H1 (cell line): ENCODE measurements at regions not wholly inside any gene's neighbourhood (a gene's known extent, or its start where the extent isn't known, plus 50 kb on each side); places are given as distances from the start of the nearest gene placed in this dataset.

Experiments used
- CTCF ChIA-PET: fragments of 300-600 bp; sonication (Branson Sonifier 250); formaldehyde crosslinking; loops from one replicate; lab custom pipeline; 2021; ENCODE audit not compliant: partially characterized antibody; lab: Charles Lee
- POLR2A ChIA-PET: fragments of 300-600 bp; sonication (Branson Sonifier 250); formaldehyde crosslinking; loops from one replicate; lab custom pipeline; 2021; ENCODE audit warnings: inconsistent platforms; ENCODE audit not compliant: partially characterized antibody; lab: Charles Lee
- DNase-seq, 2 experiments: peaks; one replicate each; pipeline versions ENCODE4 v3.0.0 to v3.0.0-alpha.2; 2010 to 2022; ENCODE audit warnings: low spot score in 2 of 2, low read depth in 1 of 2, mixed read lengths in 1 of 2
- FAIRE-seq: peaks from 2 replicates; lab custom pipeline; 2011; peaks lifted over from hg19 to GRCh38; lab: Jason Lieb, UNC
- H2AFZ ChIP-seq: 2 replicates; pipeline ENCODE4 v1.8.1; 2012; ENCODE audit warnings: low read length, inconsistent platforms
- H2AK5ac ChIP-seq: 2 replicates; pipeline ENCODE4 v1.6.1; 2013; ENCODE audit warnings: low read depth, low read length
- H2BK120ac ChIP-seq: replicated peaks from 2 replicates; pipeline ENCODE3; 2013; ENCODE audit warnings: low read depth, low read length, inconsistent platforms
- H2BK12ac ChIP-seq: 2 replicates; pipeline ENCODE4 v1.6.1; 2013; ENCODE audit warnings: low read depth, low read length
- H2BK15ac ChIP-seq: 2 replicates; pipeline ENCODE4 v1.6.1; 2013; ENCODE audit warnings: low read length
- H2BK20ac ChIP-seq: 2 replicates; pipeline ENCODE4 v1.6.1; 2013; ENCODE audit warnings: low read length
- H2BK5ac ChIP-seq: 2 replicates; pipeline ENCODE4 v1.6.1; 2013; ENCODE audit warnings: low read depth, low read length
- H3K14ac ChIP-seq: 2 replicates; pipeline ENCODE4 v1.6.1; 2013; ENCODE audit warnings: inconsistent platforms; ENCODE audit not compliant: insufficient read length
- H3K18ac ChIP-seq: 2 replicates; pipeline ENCODE4 v1.6.1; 2013; ENCODE audit warnings: low read length; ENCODE audit errors: extremely low read depth
- H3K23ac ChIP-seq: 2 replicates; pipeline ENCODE4 v1.6.1; 2013; ENCODE audit warnings: inconsistent platforms; ENCODE audit not compliant: insufficient read length
- H3K23me2 ChIP-seq: 2 replicates; pipeline ENCODE4 v1.6.1; 2013; ENCODE audit warnings: low read depth, low read length
- H3K27ac ChIP-seq: 2 replicates; pipeline ENCODE4 v1.6.1; 2011; ENCODE audit warnings: low read depth, low read length, inconsistent platforms
- H3K27me3 ChIP-seq, 4 experiments: replicated peaks in 1 of 4; 1 replicate in 1 of 4; 2 replicates in 3 of 4; pipeline versions ENCODE4 v1.6.1 to v1.8.1; 2011 to 2013; ENCODE audit warnings: low read length in 3 of 4, mild to moderate bottlenecking in 3 of 4, inconsistent platforms in 2 of 4, mixed read lengths in 2 of 4, moderate library complexity in 1 of 4; ENCODE audit not compliant: control insufficient read depth in 3 of 4, insufficient read depth in 3 of 4; ENCODE audit errors: extremely low read depth in 1 of 4
- H3K36me3 ChIP-seq, 4 experiments: 2 replicates each; pipeline versions ENCODE4 v1.6.1 to v1.8.1; 2011 to 2013; ENCODE audit warnings: mild to moderate bottlenecking in 4 of 4, low read length in 3 of 4, moderate library complexity in 2 of 4, control low read depth in 1 of 4, inconsistent platforms in 1 of 4; ENCODE audit not compliant: insufficient read depth in 4 of 4, control insufficient read depth in 2 of 4
- H3K4ac ChIP-seq: replicated peaks from 2 replicates; pipeline ENCODE3; 2013; ENCODE audit warnings: low read length, low read depth, mixed read lengths, inconsistent platforms; ENCODE audit not compliant: insufficient read length
- H3K4me1 ChIP-seq, 4 experiments: replicated peaks in 1 of 4; 1 replicate in 1 of 4; 2 replicates in 3 of 4; pipeline versions ENCODE4 v1.6.1 to v1.8.1; 2011 to 2013; ENCODE audit warnings: low read length in 3 of 4, inconsistent platforms in 2 of 4, mixed read lengths in 1 of 4; ENCODE audit not compliant: insufficient read depth in 4 of 4, control insufficient read depth in 3 of 4
- H3K4me2 ChIP-seq, 2 experiments: 2 replicates each; pipeline versions ENCODE4 v1.6.1 to v1.8.1; 2011 to 2013; ENCODE audit warnings: low read depth in 2 of 2, low read length in 2 of 2, control low read depth in 1 of 2, inconsistent platforms in 1 of 2, mild to moderate bottlenecking in 1 of 2; ENCODE audit not compliant: insufficient read depth in 1 of 2
- H3K4me3 ChIP-seq, 4 experiments: fragments of 200-600, 300-600 bp in 1 of 4; sonication (generic), shearing (Covaris generic), sonication (Bioruptor Twin) in 1 of 4; 2 replicates each; pipeline versions ENCODE4 v1.5.1 to v1.8.1; 2011 to 2016; ENCODE audit warnings: low read length in 4 of 4, low read depth in 3 of 4, control low read depth in 2 of 4, inconsistent platforms in 2 of 4, mild to moderate bottlenecking in 2 of 4, mixed read lengths in 1 of 4, moderate library complexity in 1 of 4; ENCODE audit not compliant: insufficient read depth in 2 of 4; ENCODE audit errors: extremely low read depth in 1 of 4
- H3K56ac ChIP-seq: replicated peaks from 2 replicates; pipeline ENCODE3; 2013; ENCODE audit warnings: low read depth, mild to moderate bottlenecking, mixed read lengths, low read length, inconsistent platforms; ENCODE audit not compliant: insufficient read length
- H3K79me1 ChIP-seq: 2 replicates; pipeline ENCODE4 v1.6.1; 2013; ENCODE audit warnings: low read depth, low read length, control low read depth
- H3K79me2 ChIP-seq, 2 experiments: 2 replicates each; pipeline versions ENCODE4 v1.6.1 to v1.8.1; 2012 to 2013; ENCODE audit warnings: low read length in 2 of 2, mild to moderate bottlenecking in 2 of 2, inconsistent platforms in 1 of 2; ENCODE audit not compliant: insufficient read depth in 2 of 2, control insufficient read depth in 1 of 2
- H3K9ac ChIP-seq, 4 experiments: replicated peaks in 1 of 4; 1 replicate in 1 of 4; 2 replicates in 3 of 4; pipeline versions ENCODE4 v1.6.1 to v1.8.1; 2011 to 2013; ENCODE audit warnings: low read depth in 3 of 4, low read length in 3 of 4, control low read depth in 2 of 4, mild to moderate bottlenecking in 2 of 4, moderate library complexity in 2 of 4, inconsistent platforms in 1 of 4; ENCODE audit errors: extremely low read depth in 1 of 4
- H3K9me3 ChIP-seq, 2 experiments: 2 replicates each; pipeline versions ENCODE4 v1.6.1 to v1.8.1; 2012 to 2013; ENCODE audit warnings: mild to moderate bottlenecking in 2 of 2, moderate library complexity in 2 of 2, control low read depth in 1 of 2, inconsistent platforms in 1 of 2, low read depth in 1 of 2, low read length in 1 of 2, mixed read lengths in 1 of 2; ENCODE audit not compliant: insufficient read depth in 2 of 2
- H4K20me1 ChIP-seq, 2 experiments: replicated peaks in 1 of 2; 2 replicates each; pipeline versions ENCODE3 to v1.8.1; 2011 to 2013; ENCODE audit warnings: inconsistent platforms in 2 of 2, low read length in 2 of 2, mild to moderate bottlenecking in 1 of 2; ENCODE audit not compliant: insufficient read depth in 2 of 2, control insufficient read depth in 1 of 2
- H4K5ac ChIP-seq: 2 replicates; pipeline ENCODE4 v1.6.1; 2013; ENCODE audit warnings: low read length, low read depth, mixed read lengths, inconsistent platforms; ENCODE audit not compliant: insufficient read length
- H4K8ac ChIP-seq: 2 replicates; pipeline ENCODE4 v1.8.0; 2013; ENCODE audit warnings: mild to moderate bottlenecking, moderate library complexity, low read length, inconsistent platforms; ENCODE audit not compliant: insufficient read depth; ENCODE audit errors: extremely low read depth
- H4K91ac ChIP-seq: replicated peaks from 2 replicates; pipeline ENCODE3; 2013; ENCODE audit warnings: low read length, mixed read lengths, inconsistent platforms; ENCODE audit not compliant: insufficient read length
- WGBS, 2 experiments: shearing (Covaris generic) in 1 of 2; methylation state at CpG; one replicate each; pipeline versions ENCODE4 v1.1.6 to v1.1.7; 2013 to 2015; ENCODE audit warnings: low lambda C conversion rate in 2 of 2, mixed read lengths in 2 of 2, inconsistent platforms in 1 of 2, low coverage in 1 of 2, missing lambda C conversion rate in 1 of 2; ENCODE audit not compliant: insufficient replicate concordance in 2 of 2, insufficient coverage in 1 of 2, insufficient read length in 1 of 2; ENCODE audit errors: extremely low coverage in 1 of 2, missing lambda C conversion rate in 1 of 2; 5-methylcytosine and 5-hydroxymethylcytosine counted together
- TF ChIP-seq, protein P1 (sequence below): fragments of 300-600 bp; sonication (generic); IDR thresholded peaks from 2 replicates; pipeline ENCODE4 v1.7.1; 2012; ENCODE audit warnings: low read length, moderate library complexity, mild to moderate bottlenecking, inconsistent platforms; ENCODE audit not compliant: insufficient replicate concordance

DNA sequence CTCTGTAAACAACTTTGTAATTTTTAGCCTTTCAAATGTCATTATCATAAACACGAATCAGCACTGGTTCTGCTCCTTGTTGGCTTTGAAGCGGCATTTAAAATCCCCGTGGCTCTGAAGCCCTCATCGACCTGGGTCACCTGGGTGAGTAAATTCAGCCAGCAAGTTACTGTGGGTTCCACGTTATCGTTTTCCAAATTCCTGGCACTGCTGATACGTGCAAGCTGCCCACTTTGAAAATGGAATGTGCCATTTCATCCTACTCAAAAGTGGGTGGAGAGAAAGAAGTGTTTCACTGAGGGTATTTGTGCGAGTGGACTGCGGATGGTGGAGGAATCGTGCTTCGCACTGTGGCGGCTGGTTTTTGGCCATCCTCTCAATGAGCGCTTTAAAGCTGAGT, 281.7 kb downstream of the KLF6 start:
- no peak overlapping the region for H3K4me2 ChIP-seq
- TF ChIP-seq, protein P1, sequence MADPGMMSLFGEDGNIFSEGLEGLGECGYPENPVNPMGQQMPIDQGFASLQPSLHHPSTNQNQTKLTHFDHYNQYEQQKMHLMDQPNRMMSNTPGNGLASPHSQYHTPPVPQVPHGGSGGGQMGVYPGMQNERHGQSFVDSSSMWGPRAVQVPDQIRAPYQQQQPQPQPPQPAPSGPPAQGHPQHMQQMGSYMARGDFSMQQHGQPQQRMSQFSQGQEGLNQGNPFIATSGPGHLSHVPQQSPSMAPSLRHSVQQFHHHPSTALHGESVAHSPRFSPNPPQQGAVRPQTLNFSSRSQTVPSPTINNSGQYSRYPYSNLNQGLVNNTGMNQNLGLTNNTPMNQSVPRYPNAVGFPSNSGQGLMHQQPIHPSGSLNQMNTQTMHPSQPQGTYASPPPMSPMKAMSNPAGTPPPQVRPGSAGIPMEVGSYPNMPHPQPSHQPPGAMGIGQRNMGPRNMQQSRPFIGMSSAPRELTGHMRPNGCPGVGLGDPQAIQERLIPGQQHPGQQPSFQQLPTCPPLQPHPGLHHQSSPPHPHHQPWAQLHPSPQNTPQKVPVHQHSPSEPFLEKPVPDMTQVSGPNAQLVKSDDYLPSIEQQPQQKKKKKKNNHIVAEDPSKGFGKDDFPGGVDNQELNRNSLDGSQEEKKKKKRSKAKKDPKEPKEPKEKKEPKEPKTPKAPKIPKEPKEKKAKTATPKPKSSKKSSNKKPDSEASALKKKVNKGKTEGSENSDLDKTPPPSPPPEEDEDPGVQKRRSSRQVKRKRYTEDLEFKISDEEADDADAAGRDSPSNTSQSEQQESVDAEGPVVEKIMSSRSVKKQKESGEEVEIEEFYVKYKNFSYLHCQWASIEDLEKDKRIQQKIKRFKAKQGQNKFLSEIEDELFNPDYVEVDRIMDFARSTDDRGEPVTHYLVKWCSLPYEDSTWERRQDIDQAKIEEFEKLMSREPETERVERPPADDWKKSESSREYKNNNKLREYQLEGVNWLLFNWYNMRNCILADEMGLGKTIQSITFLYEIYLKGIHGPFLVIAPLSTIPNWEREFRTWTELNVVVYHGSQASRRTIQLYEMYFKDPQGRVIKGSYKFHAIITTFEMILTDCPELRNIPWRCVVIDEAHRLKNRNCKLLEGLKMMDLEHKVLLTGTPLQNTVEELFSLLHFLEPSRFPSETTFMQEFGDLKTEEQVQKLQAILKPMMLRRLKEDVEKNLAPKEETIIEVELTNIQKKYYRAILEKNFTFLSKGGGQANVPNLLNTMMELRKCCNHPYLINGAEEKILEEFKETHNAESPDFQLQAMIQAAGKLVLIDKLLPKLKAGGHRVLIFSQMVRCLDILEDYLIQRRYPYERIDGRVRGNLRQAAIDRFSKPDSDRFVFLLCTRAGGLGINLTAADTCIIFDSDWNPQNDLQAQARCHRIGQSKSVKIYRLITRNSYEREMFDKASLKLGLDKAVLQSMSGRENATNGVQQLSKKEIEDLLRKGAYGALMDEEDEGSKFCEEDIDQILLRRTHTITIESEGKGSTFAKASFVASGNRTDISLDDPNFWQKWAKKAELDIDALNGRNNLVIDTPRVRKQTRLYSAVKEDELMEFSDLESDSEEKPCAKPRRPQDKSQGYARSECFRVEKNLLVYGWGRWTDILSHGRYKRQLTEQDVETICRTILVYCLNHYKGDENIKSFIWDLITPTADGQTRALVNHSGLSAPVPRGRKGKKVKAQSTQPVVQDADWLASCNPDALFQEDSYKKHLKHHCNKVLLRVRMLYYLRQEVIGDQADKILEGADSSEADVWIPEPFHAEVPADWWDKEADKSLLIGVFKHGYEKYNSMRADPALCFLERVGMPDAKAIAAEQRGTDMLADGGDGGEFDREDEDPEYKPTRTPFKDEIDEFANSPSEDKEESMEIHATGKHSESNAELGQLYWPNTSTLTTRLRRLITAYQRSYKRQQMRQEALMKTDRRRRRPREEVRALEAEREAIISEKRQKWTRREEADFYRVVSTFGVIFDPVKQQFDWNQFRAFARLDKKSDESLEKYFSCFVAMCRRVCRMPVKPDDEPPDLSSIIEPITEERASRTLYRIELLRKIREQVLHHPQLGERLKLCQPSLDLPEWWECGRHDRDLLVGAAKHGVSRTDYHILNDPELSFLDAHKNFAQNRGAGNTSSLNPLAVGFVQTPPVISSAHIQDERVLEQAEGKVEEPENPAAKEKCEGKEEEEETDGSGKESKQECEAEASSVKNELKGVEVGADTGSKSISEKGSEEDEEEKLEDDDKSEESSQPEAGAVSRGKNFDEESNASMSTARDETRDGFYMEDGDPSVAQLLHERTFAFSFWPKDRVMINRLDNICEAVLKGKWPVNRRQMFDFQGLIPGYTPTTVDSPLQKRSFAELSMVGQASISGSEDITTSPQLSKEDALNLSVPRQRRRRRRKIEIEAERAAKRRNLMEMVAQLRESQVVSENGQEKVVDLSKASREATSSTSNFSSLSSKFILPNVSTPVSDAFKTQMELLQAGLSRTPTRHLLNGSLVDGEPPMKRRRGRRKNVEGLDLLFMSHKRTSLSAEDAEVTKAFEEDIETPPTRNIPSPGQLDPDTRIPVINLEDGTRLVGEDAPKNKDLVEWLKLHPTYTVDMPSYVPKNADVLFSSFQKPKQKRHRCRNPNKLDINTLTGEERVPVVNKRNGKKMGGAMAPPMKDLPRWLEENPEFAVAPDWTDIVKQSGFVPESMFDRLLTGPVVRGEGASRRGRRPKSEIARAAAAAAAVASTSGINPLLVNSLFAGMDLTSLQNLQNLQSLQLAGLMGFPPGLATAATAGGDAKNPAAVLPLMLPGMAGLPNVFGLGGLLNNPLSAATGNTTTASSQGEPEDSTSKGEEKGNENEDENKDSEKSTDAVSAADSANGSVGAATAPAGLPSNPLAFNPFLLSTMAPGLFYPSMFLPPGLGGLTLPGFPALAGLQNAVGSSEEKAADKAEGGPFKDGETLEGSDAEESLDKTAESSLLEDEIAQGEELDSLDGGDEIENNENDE: no peak

More for the DNA sequence above, 281.7 kb downstream of the KLF6 start:
- H3K56ac ChIP-seq: no peak overlapping the region
- 89% methylated on average over 13 of the region's 13 CpGs; no CpG with 5 or more reads in 1 of the 2 experiments for WGBS, 2 experiments
- no peak overlapping the region for H2BK12ac ChIP-seq
- H3K4me3 ChIP-seq: no peak overlapping the region
- DNase-seq (no peak), FAIRE-seq (no peak)
- no peak overlapping the region for H3K27ac ChIP-seq
- no peak overlapping the region for H4K91ac ChIP-seq
- no peaks in the 10 kb centered on the region for H3K79me1 ChIP-seq
- no peak overlapping the region for H2BK15ac ChIP-seq
- H3K9me3 ChIP-seq: no peaks in the 10 kb centered on the region
- no peak overlapping the region for H2BK5ac ChIP-seq
- no peaks in the 10 kb centered on the region for H4K20me1 ChIP-seq
- no peak overlapping the region for H3K4ac ChIP-seq
- peak overlapping the region; percentile 15 for H4K5ac ChIP-seq
- no peak overlapping the region for H2AK5ac ChIP-seq
- H2AFZ ChIP-seq: no peak overlapping the region
- H3K79me2 ChIP-seq: no peaks in the 10 kb centered on the region
- no peak overlapping the region for H2BK20ac ChIP-seq
- H3K23ac ChIP-seq: no peak overlapping the region
- H3K27me3 ChIP-seq: no peaks in the 10 kb centered on the region
- ChIA-PET POLR2A (no interaction called here), CTCF (no interaction called here)
- no peaks in the 10 kb centered on the region for H3K23me2 ChIP-seq
- no peaks in the 10 kb centered on the region for H3K36me3 ChIP-seq
- no peak overlapping the region for H2BK120ac ChIP-seq
- H4K8ac ChIP-seq: no peak overlapping the region; the same call in 1 of the 2 replicates
- H3K14ac ChIP-seq: no peak overlapping the region
- H3K4me1 ChIP-seq: peaks cover 2 to 13% (median 9%) of the 10 kb centered on the region in 4 experiments
- no peak overlapping the region for H3K18ac ChIP-seq
- no peak overlapping the region for H3K9ac ChIP-seq
